ENCODE measurements at regions not wholly inside any gene's neighbourhood (a gene's known extent, or its start where the extent isn't known, plus 50 kb on each side); places are given as distances from the start of the nearest gene placed in this dataset.

DNA sequence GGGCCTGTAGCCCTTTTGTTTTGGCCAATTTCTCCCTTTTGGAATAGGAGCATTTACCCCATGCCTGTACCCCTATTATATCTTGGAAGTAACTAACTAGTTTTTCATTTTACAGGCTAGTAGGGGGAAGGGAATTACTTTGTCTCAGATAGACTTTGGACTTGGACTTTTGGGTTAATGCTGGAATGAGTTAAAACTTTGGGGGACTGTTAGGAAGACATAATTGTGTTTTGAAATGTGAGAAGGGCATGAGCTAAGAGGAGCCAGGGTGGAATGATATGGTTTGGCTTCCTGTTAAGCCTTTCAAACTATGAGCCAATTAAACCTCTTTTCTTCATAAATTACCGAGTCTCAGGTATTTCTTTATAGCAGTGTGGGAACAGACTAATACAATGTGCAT, 168.1 kb downstream of the FGF1 start:
- H3K27me3 Mint-ChIP-seq (ENCODE audit: low read depth), result no peaks in the 10 kb centered on the region
- H3K9me3 Mint-ChIP-seq, result peaks cover 12% of the 10 kb centered on the region
- H3K27ac Mint-ChIP-seq, result no peak overlapping the region
- H3K4me3 Mint-ChIP-seq, result no peak overlapping the region
- no peaks in the 10 kb centered on the region for H3K36me3 Mint-ChIP-seq (ENCODE audit: low read depth)
- H3K4me1 Mint-ChIP-seq (ENCODE audit: low read depth), result no peaks in the 10 kb centered on the region

DNA sequence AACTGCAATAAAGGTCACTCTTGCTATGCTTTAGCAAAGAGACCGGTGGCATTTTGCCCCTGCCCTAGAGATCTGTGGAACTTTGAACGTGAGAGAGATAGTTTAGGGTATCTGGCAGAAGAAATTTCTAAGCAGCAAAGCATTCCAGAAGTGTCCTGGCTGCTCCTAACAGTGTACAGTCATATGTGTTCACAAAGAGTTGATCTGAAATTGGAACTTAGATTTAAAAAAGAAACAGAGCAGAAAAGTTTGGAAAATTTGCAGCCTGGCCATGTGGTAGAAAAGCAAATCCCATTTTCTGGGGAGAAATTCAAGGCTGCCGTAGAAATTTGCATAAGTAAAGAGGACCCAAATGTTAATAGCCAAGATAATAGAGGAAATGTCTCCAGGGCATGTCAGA, 169.2 kb downstream of the FGF1 start:
- Mint-ChIP-seq H3K27me3 (ENCODE audit: low read depth) (no peaks in the 10 kb centered on the region), H3K9me3 (peaks cover 12% of the 10 kb centered on the region), H3K4me1 (ENCODE audit: low read depth) (no peaks in the 10 kb centered on the region), H3K4me3 (no peak overlapping the region), H3K36me3 (ENCODE audit: low read depth) (no peaks in the 10 kb centered on the region), H3K27ac (no peak overlapping the region)

DNA sequence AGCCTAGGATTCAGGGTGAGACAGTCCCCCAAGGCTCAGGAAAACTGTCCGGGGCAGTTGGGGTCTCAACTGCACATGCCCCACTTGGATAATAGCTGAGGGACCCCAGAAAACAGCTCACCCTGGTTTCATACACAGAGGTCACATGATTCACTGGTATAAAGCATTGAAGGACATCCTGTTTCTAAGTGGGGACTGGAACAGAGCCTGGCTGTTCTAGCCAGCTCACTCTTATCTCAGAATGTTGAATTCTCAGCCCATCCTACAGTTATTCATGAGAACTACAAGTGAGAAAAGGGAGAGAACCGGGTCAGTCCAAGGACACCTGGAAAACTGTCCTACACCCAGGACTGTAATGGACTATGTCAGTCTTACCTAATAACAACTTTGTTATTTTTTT, 170.9 kb downstream of the FGF1 start:
- no peak overlapping the region for H3K4me3 Mint-ChIP-seq
- H3K9me3 Mint-ChIP-seq, result peaks cover 12% of the 10 kb centered on the region
- no peaks in the 10 kb centered on the region for H3K4me1 Mint-ChIP-seq (ENCODE audit: low read depth)
- no peaks in the 10 kb centered on the region for H3K36me3 Mint-ChIP-seq (ENCODE audit: low read depth)
- no peak overlapping the region for H3K27ac Mint-ChIP-seq
- H3K27me3 Mint-ChIP-seq (ENCODE audit: low read depth), result no peaks in the 10 kb centered on the region

DNA sequence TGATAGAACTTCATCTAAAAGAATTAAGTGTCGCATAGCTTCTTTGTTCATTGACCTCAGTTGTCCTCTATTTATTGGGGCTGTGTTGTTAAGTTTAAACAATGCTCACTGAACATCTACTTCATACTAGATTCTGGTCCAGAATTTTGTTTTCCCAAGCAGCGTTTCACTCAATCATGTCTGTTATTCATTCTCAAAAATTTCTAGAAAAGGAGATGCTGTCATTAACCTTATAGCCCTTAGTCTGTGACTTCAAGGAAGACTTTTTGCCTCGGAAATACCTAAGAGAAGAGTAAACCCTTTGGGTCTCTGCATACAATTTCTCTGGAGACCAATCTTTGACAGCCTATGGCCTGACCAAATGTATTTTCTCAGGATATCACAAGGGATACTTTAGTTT, 171.7 kb downstream of the FGF1 start:
- H3K27ac Mint-ChIP-seq, result no peak overlapping the region

DNA sequence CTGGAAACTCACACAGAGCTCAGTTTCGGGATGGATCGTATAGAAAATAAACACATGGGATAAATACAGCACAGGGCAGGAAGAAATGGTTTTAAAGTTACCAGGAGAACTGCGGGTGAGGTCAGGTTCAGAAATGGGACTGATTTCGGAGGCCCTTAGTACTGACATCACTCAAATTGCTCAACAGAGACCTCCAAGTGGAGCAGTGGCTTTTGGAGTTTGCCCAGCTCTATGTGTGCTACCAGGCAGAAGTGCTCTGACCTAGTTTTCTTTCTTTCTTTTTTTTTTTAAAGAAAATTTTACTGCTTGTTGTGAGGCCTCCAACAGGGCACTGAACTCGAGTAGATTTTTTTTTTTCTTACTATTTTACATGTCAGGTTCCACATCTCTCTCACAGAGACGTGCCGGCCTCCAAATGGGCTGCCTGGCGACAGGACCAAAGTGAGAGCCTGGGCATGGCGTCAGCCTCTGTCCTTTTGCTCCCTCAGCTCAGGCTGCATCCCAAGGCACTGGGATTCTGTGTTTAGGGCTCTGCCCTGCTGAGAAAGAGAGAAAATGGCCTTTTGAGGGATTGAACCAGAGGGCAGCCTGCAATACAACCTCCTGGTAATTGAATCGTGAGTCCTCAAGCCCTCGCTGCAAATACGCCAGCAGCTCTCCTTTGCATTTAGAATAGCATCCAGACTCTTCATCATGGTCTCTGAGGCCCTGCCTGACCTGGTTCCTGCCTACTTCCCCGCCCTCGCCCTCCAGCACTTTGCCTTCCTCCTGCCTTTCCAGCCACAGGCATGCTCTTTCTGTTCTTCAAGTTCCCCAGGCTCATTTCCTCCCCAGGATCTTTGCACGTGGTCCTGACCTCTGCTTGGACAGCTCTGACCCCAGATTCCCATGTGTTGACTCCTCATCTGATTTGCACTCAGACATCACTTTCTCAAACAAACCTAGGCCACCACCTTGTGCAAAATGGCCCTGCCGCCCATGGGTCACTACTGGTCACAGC, 173.5 kb downstream of the FGF1 start:
- H3K27me3 Mint-ChIP-seq (ENCODE audit: low read depth), result no peaks in the 10 kb centered on the region
- peaks cover 9% of the 10 kb centered on the region for H3K4me1 Mint-ChIP-seq (ENCODE audit: low read depth)
- H3K4me3 Mint-ChIP-seq, result no peak overlapping the region
- no peaks in the 10 kb centered on the region for H3K36me3 Mint-ChIP-seq (ENCODE audit: low read depth)
- H3K9me3 Mint-ChIP-seq, result peaks cover 12% of the 10 kb centered on the region
- H3K27ac Mint-ChIP-seq, result no peak overlapping the region

More for the DNA sequence above, 171.7 kb downstream of the FGF1 start:
- Mint-ChIP-seq H3K4me1 (ENCODE audit: low read depth) (peaks cover under 1% of the 10 kb centered on the region), H3K4me3 (no peak overlapping the region), H3K27me3 (ENCODE audit: low read depth) (no peaks in the 10 kb centered on the region), H3K9me3 (peaks cover 12% of the 10 kb centered on the region), H3K36me3 (ENCODE audit: low read depth) (no peaks in the 10 kb centered on the region)

DNA sequence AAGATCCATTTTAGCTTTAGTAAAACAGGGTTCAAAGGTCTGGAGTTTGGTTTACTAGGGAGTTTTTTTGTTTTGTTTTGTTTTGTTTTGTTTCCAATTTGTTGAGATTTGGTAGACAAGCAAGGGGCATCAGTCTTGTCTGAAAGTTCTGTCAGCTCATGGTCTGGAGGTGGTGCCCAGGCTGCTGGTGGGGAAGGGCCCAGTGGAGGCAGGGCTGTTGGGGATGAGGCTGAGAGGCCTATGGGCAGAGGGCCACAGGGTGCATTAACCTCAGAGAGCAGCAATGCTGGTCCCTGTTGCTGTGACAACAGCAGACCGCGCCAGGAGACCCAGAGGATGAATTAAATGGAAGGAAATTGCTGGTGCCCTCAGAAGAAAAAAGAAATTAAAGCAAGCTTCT, 174.5 kb downstream of the FGF1 start:
- Mint-ChIP-seq H3K27ac (no peak overlapping the region), H3K36me3 (ENCODE audit: low read depth) (no peaks in the 10 kb centered on the region), H3K4me3 (no peak overlapping the region), H3K27me3 (ENCODE audit: low read depth) (no peaks in the 10 kb centered on the region), H3K9me3 (peaks cover 3% of the 10 kb centered on the region), H3K4me1 (ENCODE audit: low read depth) (peaks cover 9% of the 10 kb centered on the region)

DNA sequence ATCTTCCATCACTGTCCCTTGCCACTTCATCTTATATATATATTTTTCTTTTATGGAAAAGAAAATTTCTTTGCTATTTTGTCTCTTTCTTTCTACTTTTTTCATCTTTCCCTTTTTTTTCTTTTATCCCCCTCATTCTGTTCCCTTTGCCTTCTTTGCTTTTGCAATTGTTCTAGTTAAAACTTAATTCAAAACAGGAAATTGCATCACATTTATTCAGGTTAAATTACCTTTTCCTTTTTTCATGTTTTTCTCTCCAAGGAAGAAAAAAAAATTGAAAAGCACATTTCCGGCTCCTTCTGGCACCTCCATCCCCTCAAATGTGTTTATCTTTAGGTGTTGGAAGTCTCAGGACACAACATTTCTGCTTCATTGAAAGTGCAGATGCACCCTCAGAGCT, 176.9 kb downstream of the FGF1 start:
- H3K4me3 Mint-ChIP-seq, result no peak overlapping the region
- H3K27me3 Mint-ChIP-seq (ENCODE audit: low read depth), result no peaks in the 10 kb centered on the region
- peaks cover 11% of the 10 kb centered on the region for H3K4me1 Mint-ChIP-seq (ENCODE audit: low read depth)
- no peak overlapping the region for H3K27ac Mint-ChIP-seq
- no peaks in the 10 kb centered on the region for H3K36me3 Mint-ChIP-seq (ENCODE audit: low read depth)
- H3K9me3 Mint-ChIP-seq, result no peaks in the 10 kb centered on the region

DNA sequence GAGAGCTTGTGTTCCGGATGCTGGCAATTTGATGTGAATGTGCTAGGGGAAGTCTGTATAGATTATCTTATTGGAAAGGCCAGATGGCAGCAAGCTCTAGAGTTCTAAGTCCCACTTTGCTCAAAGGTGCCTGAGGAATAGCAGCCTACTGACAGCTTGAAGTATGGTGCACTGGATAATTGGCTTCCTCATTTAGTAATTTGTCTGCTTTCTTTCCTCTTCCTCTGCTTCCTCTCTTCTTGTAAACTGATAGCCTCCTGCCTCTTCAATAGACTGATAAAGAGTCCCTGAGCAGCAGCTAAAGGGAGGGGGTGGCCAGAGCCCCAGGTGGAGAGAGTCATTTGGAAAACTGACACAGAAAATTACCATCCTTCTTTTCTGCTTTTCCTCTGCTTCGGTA, 177.3 kb downstream of the FGF1 start:
- Mint-ChIP-seq H3K4me3 (no peak overlapping the region), H3K27me3 (ENCODE audit: low read depth) (no peaks in the 10 kb centered on the region), H3K27ac (no peak overlapping the region), H3K36me3 (ENCODE audit: low read depth) (no peaks in the 10 kb centered on the region), H3K4me1 (ENCODE audit: low read depth) (peaks cover 11% of the 10 kb centered on the region), H3K9me3 (no peaks in the 10 kb centered on the region)

DNA sequence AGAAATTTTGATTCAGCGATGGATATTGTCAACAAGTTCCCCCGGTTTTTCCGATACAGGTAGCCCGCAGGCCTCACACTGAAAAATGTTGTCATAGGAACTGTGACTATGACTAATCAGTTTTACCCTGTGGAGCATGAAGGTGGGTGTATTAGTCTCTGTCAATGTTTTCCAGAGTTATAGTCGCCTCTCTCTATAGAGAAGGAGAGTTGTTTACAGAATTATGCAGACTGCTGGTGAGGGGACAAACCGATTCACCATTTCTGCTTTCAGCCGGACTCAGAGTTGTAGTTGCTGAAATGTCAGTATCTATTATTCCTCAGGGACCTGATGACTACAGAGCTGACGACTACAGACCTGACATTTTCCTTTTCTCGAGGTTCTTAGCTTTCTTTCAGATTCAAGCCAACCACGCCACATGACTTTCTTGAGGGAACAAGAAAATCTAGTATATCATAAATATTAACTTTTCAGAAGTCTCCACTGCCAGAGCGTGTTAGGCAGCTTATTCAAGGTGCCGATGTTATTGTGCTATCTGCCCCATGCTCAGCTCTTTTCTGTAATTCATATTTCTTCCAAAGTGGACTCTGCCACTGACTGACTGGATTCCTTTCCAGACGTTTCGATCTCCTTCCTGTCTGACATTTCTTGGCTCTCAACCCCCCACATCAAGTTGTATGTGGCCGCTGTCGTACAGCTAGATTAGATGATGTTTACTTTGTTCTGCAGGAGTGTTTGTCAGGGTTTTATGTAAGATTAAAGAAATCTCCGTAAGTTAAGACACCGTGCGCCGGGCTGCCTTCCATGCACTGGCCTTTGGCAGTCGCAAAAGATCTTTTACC, 178.1 kb downstream of the FGF1 start:
- Mint-ChIP-seq H3K4me3 (no peak overlapping the region), H3K4me1 (ENCODE audit: low read depth) (peaks cover 11% of the 10 kb centered on the region), H3K9me3 (no peaks in the 10 kb centered on the region), H3K27ac (no peak overlapping the region), H3K27me3 (ENCODE audit: low read depth) (no peaks in the 10 kb centered on the region), H3K36me3 (ENCODE audit: low read depth) (no peaks in the 10 kb centered on the region)

DNA sequence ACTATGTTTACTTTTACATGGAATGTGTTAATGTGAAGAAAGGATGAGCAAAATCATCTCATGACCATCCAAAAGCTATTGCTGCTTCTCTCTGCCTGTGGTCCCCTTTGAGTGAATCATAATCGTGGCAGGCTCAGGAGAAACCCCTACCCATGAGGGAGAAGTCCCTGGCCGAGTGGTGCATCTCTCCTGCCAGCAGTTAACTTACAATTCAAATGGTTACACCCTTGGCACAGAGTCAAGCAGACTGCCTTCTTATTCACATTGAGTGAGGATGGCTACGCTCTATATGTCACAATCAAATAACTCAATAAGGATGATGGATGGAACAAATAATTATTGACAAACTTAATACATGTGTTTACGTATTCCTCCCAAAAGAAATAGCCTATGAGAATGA, 179.1 kb downstream of the FGF1 start:
- H3K36me3 Mint-ChIP-seq (ENCODE audit: low read depth), result no peaks in the 10 kb centered on the region
- H3K4me3 Mint-ChIP-seq, result no peak overlapping the region
- H3K27me3 Mint-ChIP-seq (ENCODE audit: low read depth), result no peaks in the 10 kb centered on the region
- peaks cover 11% of the 10 kb centered on the region for H3K4me1 Mint-ChIP-seq (ENCODE audit: low read depth)
- no peak overlapping the region for H3K27ac Mint-ChIP-seq
- no peaks in the 10 kb centered on the region for H3K9me3 Mint-ChIP-seq

DNA sequence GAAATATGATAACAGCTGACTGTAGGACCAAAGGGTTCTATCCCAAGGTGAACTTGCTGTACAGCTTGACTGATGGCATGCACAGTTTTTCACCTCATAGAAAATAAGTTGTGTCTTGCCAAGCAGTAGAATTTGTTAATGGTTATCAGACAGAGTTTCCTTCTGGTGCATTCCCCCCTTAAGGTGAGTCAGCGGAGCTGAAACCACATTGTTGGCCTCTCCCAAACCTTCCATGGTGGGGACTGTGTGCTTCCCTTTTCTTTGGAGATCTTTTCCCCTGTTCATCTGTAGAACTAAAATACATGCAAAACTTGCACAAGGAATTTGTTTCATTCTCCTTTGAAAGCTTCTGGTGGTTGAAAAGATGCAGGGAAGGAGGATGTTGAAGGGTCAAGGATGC, 179.8 kb downstream of the FGF1 start:
- Mint-ChIP-seq H3K27me3 (ENCODE audit: low read depth) (no peaks in the 10 kb centered on the region), H3K4me1 (ENCODE audit: low read depth) (peaks cover 11% of the 10 kb centered on the region), H3K27ac (no peak overlapping the region), H3K9me3 (no peaks in the 10 kb centered on the region), H3K36me3 (ENCODE audit: low read depth) (no peaks in the 10 kb centered on the region), H3K4me3 (no peak overlapping the region)

DNA sequence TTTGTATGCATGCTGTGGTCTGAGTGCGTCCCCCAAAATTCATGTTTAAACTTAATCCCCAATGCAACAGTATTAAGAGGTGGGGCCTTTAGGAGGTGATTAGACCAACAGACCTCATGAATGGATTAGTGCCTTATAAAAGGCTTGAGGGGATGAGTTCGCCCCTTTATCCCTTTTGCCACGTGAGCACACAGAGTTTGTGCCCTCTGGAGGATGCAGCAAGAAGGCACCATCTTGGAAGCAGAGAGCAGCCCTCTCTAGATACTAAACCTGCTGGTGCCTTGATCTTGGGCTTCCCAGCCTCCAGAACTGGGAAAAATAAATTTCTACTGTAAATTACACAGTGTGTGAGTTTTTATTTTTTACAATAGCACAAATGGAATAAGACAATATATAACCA, 177.1 kb upstream of the SPRY4 start:
- H3K4me3 Mint-ChIP-seq, result no peak overlapping the region
- no peak overlapping the region for H3K27ac Mint-ChIP-seq
- peaks cover 2% of the 10 kb centered on the region for H3K4me1 Mint-ChIP-seq (ENCODE audit: low read depth)

DNA sequence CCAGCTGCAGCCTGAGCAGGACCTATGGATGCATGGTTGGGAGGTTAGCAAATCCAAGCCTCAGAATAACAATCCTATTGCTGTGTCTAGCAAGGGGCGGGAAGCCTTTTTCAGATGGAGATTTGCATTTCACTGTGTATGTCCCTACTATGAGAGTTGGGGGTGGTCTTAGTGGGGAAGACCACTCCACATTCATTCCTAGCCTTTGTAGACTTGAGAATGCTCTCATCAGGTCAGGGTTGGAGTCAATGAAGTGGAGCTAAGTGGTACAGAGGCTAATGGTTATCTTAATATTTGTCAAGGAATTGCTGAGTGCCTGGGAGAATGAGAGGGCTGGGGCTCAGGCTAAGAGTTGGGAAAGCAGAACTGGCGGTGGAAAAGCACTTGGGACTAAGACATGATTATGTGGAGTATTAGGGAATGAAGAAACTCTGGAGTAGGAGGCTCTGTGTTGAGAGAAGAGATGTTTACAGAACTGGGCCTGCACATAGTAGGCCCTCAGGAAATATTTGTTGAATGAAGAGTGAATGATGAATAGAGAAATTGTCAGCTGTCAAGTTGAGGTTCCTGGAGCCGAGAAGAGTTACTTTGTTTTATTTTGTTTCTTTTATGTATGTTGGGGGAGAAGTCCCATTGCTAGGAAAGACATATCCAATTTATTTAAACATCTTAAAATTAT, 175.5 kb upstream of the SPRY4 start:
- no peaks in the 10 kb centered on the region for H3K4me1 Mint-ChIP-seq (ENCODE audit: low read depth)
- no peak overlapping the region for H3K4me3 Mint-ChIP-seq
- no peaks in the 10 kb centered on the region for H3K9me3 Mint-ChIP-seq
- H3K27ac Mint-ChIP-seq, result no peak overlapping the region
- peaks cover 4% of the 10 kb centered on the region for H3K27me3 Mint-ChIP-seq (ENCODE audit: low read depth)
- no peaks in the 10 kb centered on the region for H3K36me3 Mint-ChIP-seq (ENCODE audit: low read depth)

More for the DNA sequence above, 177.1 kb upstream of the SPRY4 start:
- Mint-ChIP-seq H3K9me3 (no peaks in the 10 kb centered on the region), H3K36me3 (ENCODE audit: low read depth) (no peaks in the 10 kb centered on the region), H3K27me3 (ENCODE audit: low read depth) (peaks cover 4% of the 10 kb centered on the region)

DNA sequence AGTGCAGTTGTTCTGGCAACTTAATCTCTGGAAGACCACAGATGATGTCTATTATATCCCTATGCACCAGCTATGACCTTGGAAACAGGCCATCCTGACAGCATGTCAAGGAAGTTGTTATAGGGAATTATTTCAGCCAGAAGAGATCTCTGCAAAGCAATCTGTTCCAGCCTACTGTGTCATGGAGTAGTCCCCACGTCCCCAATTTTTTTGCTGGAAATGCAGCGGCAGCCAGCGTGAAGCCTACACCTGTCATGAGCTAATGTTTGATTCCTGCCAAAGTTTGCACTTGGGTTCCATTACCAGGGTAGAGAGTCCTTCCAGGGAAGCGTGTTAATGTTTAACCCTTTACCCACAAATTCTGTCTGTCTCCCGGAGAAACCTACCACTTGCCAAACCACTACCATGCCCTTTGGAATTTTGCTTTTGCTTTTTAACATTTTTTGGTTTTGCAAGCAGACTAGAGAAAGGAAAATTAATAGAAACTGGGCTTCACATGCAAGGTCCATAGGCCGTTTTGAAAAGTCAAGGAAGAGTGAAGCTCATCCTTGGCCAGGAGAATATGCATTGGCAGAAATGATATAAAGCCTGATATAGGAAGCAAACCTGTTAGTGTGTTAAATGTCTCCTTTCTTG, 174.9 kb upstream of the SPRY4 start:
- H3K27ac Mint-ChIP-seq, result no peak overlapping the region
- no peaks in the 10 kb centered on the region for H3K4me1 Mint-ChIP-seq (ENCODE audit: low read depth)
- peaks cover 4% of the 10 kb centered on the region for H3K27me3 Mint-ChIP-seq (ENCODE audit: low read depth)
- no peaks in the 10 kb centered on the region for H3K9me3 Mint-ChIP-seq
- H3K36me3 Mint-ChIP-seq (ENCODE audit: low read depth), result no peaks in the 10 kb centered on the region
- no peak overlapping the region for H3K4me3 Mint-ChIP-seq

Measured in T-helper 1 cell treated with Interleukin-12 subunit alpha and Interleukin-12 subunit beta and Interleukin-4 antibody, amounts not matched to agents 30 μg/mL and 1 μg/mL, for 36 hours (primary cell).